PC-3 (cell line): ENCODE measurements at regions not wholly inside any gene's neighbourhood (a gene's known extent, or its start where the extent isn't known, plus 50 kb on each side); places are given as distances from the start of the nearest gene placed in this dataset.

Experiments used
- ATAC-seq: fragments of 200-7000 bp; cut with Tn5 transposase; 2 replicates; pipeline ENCODE4 v1.9.1; 2020; ENCODE audit warnings: mild to moderate bottlenecking, moderate library complexity
- BruUV-seq: library from RNA; stranded (reverse); fragments of 400-500 nt; replicated peaks from 2 replicates; lab custom pipeline; 2021; lab: Mats Ljungman, UMichigan
- CTCF ChIA-PET: fragments of 300-600 bp; sonication (Branson Sonifier 250); formaldehyde crosslinking; loops from one replicate; lab custom pipeline; 2022; ENCODE audit warnings: antibody characterized with exemption; lab: Charles Lee
- POLR2A ChIA-PET: fragments of 300-600 bp; sonication (Branson Sonifier 250); formaldehyde crosslinking; loops from one replicate; lab custom pipeline; 2022; ENCODE audit warnings: antibody characterized with exemption; ENCODE audit not compliant: unreplicated experiment; lab: Charles Lee
- DNase-seq: peaks from one replicate; pipeline ENCODE4 v3.0.0-alpha.2; 2015
- H2AFZ ChIP-seq: fragments of 300-600 bp; sonication (generic); 2 replicates; pipeline ENCODE4 v1.6.0; 2016; ENCODE audit warnings: antibody characterized with exemption, low read length
- H3F3A ChIP-seq: fragments of 300-600 bp; sonication (generic); one replicate; pipeline ENCODE4 v1.6.0; 2017; ENCODE audit warnings: antibody characterized with exemption, low read length, control low read depth, mild to moderate bottlenecking; ENCODE audit not compliant: unreplicated experiment
- H3K27ac ChIP-seq: fragments of 300-600 bp; sonication (generic); 2 replicates; pipeline ENCODE4 v1.5.1; 2016; ENCODE audit warnings: mild to moderate bottlenecking, low read length
- H3K27me3 ChIP-seq: fragments of 300-600 bp; sonication (generic); 2 replicates; pipeline ENCODE4 v1.6.1; 2016; ENCODE audit warnings: low read length, mixed read lengths
- H3K36me3 ChIP-seq: fragments of 300-600 bp; sonication (generic); 2 replicates; pipeline ENCODE4 v1.6.1; 2016; ENCODE audit warnings: low read depth, mixed run types, low read length, mixed read lengths
- H3K4me1 ChIP-seq: fragments of 300-600 bp; sonication (generic); 2 replicates; pipeline ENCODE4 v1.5.1; 2016; ENCODE audit warnings: low read length; ENCODE audit not compliant: insufficient read depth
- H3K4me2 ChIP-seq: fragments of 300-600 bp; sonication (generic); 2 replicates; pipeline ENCODE4 v1.6.0; 2016; ENCODE audit warnings: low read length
- H3K4me3 ChIP-seq: fragments of 300-600 bp; sonication (generic); 2 replicates; pipeline ENCODE4 v1.5.1; 2016; ENCODE audit warnings: mild to moderate bottlenecking, low read length, mixed read lengths
- H3K79me2 ChIP-seq: fragments of 300-600 bp; sonication (generic); 2 replicates; pipeline ENCODE4 v1.6.1; 2017; ENCODE audit warnings: low read length, mixed read lengths
- H3K9ac ChIP-seq: fragments of 300-600 bp; sonication (generic); 2 replicates; pipeline ENCODE4 v1.6.0; 2016; ENCODE audit warnings: mild to moderate bottlenecking, low read length
- H3K9me2 ChIP-seq: fragments of 300-600 bp; sonication (generic); replicated peaks from 2 replicates; pipeline ENCODE4 v1.6.1; 2016; ENCODE audit warnings: mixed run types, low read length, mixed read lengths
- H3K9me3 ChIP-seq: fragments of 300-600 bp; sonication (generic); 2 replicates; pipeline ENCODE4 v1.6.1; 2016; ENCODE audit warnings: low read length, mixed read lengths
- H4K20me1 ChIP-seq: fragments of 300-600 bp; sonication (generic); 2 replicates; pipeline ENCODE4 v1.6.1; 2016; ENCODE audit warnings: low read length, mixed read lengths
- CTCF ChIP-seq: fragments of 300-600 bp; sonication (generic); conservative IDR thresholded peaks from 2 replicates; pipeline ENCODE4 v1.5.1; 2017; ENCODE audit warnings: antibody characterized with exemption, low read depth, mild to moderate bottlenecking, low read length
- EZH2 ChIP-seq: fragments of 300-600 bp; sonication (generic); IDR thresholded peaks from one replicate; pipeline ENCODE4 v1.6.1; 2017; ENCODE audit warnings: antibody characterized with exemption, mild to moderate bottlenecking, low read length; ENCODE audit not compliant: unreplicated experiment
- EZH2phosphoT487 ChIP-seq: fragments of 300-600 bp; sonication (generic); IDR thresholded peaks from 2 replicates; pipeline ENCODE4 v1.6.1; 2018; ENCODE audit warnings: mild to moderate bottlenecking, antibody characterized with exemption, low read length, borderline replicate concordance
- intact Hi-C: fragments of 100-400 bp; cut with micrococcal nuclease; formaldehyde crosslinking; loops from 2 replicates; pipeline ENCODE4 v1.9.0; 2023

DNA sequence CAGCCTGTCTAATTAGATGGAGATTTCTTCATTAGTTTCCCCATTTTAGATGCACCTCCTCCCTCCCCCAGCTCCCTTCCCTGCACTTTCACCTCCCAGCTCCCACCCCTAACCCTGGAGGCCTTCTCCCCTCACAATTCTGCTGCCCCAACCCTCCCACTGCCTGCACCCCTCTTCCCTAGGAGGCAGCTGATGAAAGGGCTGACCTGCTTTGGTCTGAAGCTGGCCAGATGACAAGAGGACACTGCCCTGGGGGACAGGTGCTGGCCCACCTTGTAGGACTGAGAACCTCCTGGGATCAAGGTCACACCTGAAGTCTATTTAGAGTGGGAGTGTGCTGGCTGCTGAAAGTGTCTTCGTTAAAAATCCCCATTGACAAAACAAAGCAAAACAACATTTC is 259.4 kb downstream of the TLE3 start:
- H3K4me1 ChIP-seq: no peaks in the 10 kb centered on the region
- H3K27me3 ChIP-seq: peaks cover 27% of the 10 kb centered on the region
- no peak for DNase-seq
- H3K27ac ChIP-seq: no peak overlapping the region
- ChIA-PET CTCF (no interaction called here), POLR2A (no interaction called here)
- no peak overlapping the region for H3K4me3 ChIP-seq
- no peak overlapping the region for H3K9ac ChIP-seq
- ATAC-seq: no peak
- TF ChIP-seq EZH2: no peak
- no peak for TF ChIP-seq CTCF
- TF ChIP-seq EZH2phosphoT487: no peak
- no TSS peak for BruUV-seq
- H3K9me2 ChIP-seq: no peaks in the 10 kb centered on the region
- intact Hi-C loops: no loop called here
- no peaks in the 10 kb centered on the region for H4K20me1 ChIP-seq
- H3F3A ChIP-seq: no peaks in the 10 kb centered on the region
- no peaks in the 10 kb centered on the region for H3K36me3 ChIP-seq
- H3K4me2 ChIP-seq: no peak overlapping the region
- no peak overlapping the region for H2AFZ ChIP-seq
- H3K9me3 ChIP-seq: no peaks in the 10 kb centered on the region
- no peaks in the 10 kb centered on the region for H3K79me2 ChIP-seq

DNA sequence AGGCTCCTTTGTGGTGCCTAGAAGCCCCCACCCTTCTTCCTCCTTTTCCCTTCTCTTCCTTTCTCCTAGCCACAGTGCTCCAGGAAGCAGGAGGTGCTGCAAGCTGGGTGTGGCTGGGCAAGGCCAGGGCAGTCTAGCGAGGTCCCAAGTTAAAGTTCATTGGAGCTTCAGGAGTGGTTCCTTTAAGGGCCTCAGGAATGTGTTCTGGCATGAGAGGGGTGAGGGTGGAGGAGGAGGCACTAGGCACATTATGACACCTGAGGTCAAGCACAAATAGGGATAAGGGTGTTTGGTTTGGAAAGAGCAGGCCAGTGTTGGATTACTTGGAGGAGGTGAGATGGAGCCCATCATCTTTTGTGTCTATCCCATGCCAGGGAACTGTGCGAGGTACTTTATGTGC is 258.7 kb downstream of the TLE3 start:
- H3K4me2 ChIP-seq: no peak overlapping the region
- H3K9me3 ChIP-seq: no peaks in the 10 kb centered on the region
- H3K9ac ChIP-seq: no peak overlapping the region
- H3K27ac ChIP-seq: no peak overlapping the region
- no peak for TF ChIP-seq EZH2
- TF ChIP-seq CTCF: no peak
- no peak for TF ChIP-seq EZH2phosphoT487
- H3K4me1 ChIP-seq: no peaks in the 10 kb centered on the region
- ATAC-seq: no peak
- no peaks in the 10 kb centered on the region for H3K9me2 ChIP-seq
- H4K20me1 ChIP-seq: no peaks in the 10 kb centered on the region
- H3K27me3 ChIP-seq: peaks cover 26% of the 10 kb centered on the region
- H3K36me3 ChIP-seq: no peaks in the 10 kb centered on the region
- intact Hi-C loops: no loop called here
- ChIA-PET CTCF (no interaction called here), POLR2A (no interaction called here)
- H3F3A ChIP-seq: no peaks in the 10 kb centered on the region
- DNase-seq: no peak
- no peaks in the 10 kb centered on the region for H3K79me2 ChIP-seq
- H2AFZ ChIP-seq: no peak overlapping the region
- H3K4me3 ChIP-seq: no peak overlapping the region
- no TSS peak for BruUV-seq

DNA sequence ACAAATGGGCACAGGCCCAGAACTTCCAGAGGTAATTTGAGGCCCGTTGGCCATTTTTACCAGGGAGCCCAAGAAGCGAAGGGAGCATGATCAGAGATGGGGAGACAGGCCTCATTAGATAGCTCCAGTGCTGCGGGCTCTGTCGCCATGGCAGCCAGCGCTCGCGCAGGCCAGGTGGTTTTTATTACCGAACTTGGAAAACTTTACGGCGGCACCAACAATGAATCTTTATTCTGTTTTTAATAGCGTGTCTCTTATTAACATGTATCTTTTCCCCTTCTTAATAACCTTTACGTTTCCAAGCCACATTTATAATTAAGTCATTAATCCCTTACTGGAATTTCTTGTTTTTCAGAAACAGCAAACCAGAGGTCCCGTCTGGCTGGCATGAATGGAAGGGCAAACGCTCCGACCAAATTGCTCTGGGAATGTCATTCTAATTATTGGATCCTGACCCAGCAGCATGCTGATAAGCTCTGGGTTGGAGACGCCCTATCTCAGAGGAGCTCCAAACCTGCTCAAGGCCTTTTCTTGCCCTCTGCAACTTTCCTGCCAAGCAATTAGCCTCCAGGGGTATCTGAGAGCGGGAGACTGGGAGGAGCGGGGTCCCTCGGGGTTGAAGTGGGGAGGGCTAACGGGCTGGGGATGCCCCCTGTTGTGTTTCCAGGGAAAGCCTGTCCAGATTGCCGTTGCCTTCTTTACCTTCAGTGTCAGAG is 256.4 kb downstream of the TLE3 start:
- DNase-seq (no peak), ATAC-seq (no peak)
- Histone ChIP-seq H3K4me3 (no peak overlapping the region), H3K9ac (no peak overlapping the region), H3K9me3 (no peaks in the 10 kb centered on the region), H4K20me1 (no peaks in the 10 kb centered on the region), H3K79me2 (no peaks in the 10 kb centered on the region), H3K27ac (no peak overlapping the region), H3K27me3 (peaks cover 21% of the 10 kb centered on the region), H3K4me1 (no peaks in the 10 kb centered on the region), H3K4me2 (no peak overlapping the region), H3K9me2 (no peaks in the 10 kb centered on the region), H3F3A (no peaks in the 10 kb centered on the region), H3K36me3 (no peaks in the 10 kb centered on the region), H2AFZ (no peak overlapping the region)
- TF ChIP-seq CTCF (no peak), EZH2 (no peak)
- ChIA-PET POLR2A (no interaction called here), CTCF (no interaction called here)
- BruUV-seq: no TSS peak
- intact Hi-C loops: no loop called here
